Peyer's patch (tissue), 4 donors: ENCODE measurements at regions not wholly inside any gene's neighbourhood (a gene's known extent, or its start where the extent isn't known, plus 50 kb on each side); places are given as distances from the start of the nearest gene placed in this dataset.

Source experiments
- CTCF ChIP-seq, 6 experiments: fragments of 450-650 bp in 4 of 6; fragments of 200-600 bp in 2 of 6; sonication (generic) in 1 of 6; IDR thresholded peaks; one replicate each; pipeline ENCODE4 v1.5.1; 2017 to 2019; ENCODE audit warnings: antibody characterized with exemption in 6 of 6, mild to moderate bottlenecking in 3 of 6, moderate library complexity in 1 of 6
- POLR2A ChIP-seq, 2 donors: fragments of 450-650 bp; IDR thresholded peaks; one replicate each; pipeline ENCODE4 v1.5.1; 2017; ENCODE audit warnings: antibody characterized with exemption in 2 of 2, mild to moderate bottlenecking in 2 of 2, moderate library complexity in 2 of 2

- peak in 4 of 6 experiments; percentile 13 to 35 (median 30) for TF ChIP-seq CTCF (IDR thresholded peaks at IDR 0.05)
- no peak for TF ChIP-seq POLR2A (IDR thresholded peaks at IDR 0.05)
Measured at GRCh38 chr4:115234405-115235093, 121.1 kb upstream of the NDST4 start.
